Right lobe of liver (tissue), 4 donors: ENCODE measurements at regions not wholly inside any gene's neighbourhood (a gene's known extent, or its start where the extent isn't known, plus 50 kb on each side); places are given as distances from the start of the nearest gene placed in this dataset.

Experiments used
- POLR2A ChIP-seq: fragments of 450-650 bp; IDR thresholded peaks from one replicate; pipeline ENCODE4 v1.6.1; 2017; ENCODE audit warnings: antibody characterized with exemption, mild to moderate bottlenecking
- TF ChIP-seq, protein P1 (sequence below), 4 donors: fragments of 200-600 bp in 3 of 4; fragments of 450-650 bp in 1 of 4; IDR thresholded peaks; one replicate each; pipeline versions ENCODE4 v1.5.1 to v1.8.0; 2016 to 2022; ENCODE audit warnings: antibody characterized with exemption in 4 of 4, mild to moderate bottlenecking in 2 of 4
- donor health status: DM: no; HTN: no; CAD: no.
- donor health status: DM: no; HTN: no; CAD: no.
- donor health status: DM: no; HTN: yes; CAD: no.

DNA sequence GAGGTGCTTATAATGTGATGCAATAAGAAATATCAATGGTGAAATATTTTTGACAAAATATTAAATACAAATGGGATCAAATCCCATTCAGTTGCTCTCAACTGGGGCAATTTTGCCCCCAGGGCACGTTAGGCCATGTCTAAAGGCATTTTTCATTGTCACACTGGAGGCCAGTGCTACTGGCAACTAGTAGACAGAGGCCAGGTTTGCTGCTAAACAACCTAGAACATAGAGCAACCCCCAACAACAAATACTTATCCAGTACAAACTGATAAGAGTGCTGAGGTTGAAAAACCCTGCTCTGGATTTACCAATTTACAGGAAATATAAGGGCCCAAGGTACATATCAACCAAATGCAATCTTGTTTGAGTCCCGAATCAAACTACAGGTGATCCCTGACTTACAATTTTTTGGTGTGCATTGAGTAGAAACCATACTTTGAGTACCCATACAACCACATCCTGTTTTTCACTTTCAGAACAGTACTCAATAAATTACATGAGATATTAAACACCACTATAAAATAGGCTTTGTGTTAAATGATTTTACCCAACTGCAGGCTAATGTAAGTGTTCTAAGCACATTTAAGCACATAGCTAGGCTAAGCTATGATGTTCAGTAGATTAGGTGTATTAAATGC lies 237.5 kb downstream of the HNRNPD start:
- TF ChIP-seq, protein P1, sequence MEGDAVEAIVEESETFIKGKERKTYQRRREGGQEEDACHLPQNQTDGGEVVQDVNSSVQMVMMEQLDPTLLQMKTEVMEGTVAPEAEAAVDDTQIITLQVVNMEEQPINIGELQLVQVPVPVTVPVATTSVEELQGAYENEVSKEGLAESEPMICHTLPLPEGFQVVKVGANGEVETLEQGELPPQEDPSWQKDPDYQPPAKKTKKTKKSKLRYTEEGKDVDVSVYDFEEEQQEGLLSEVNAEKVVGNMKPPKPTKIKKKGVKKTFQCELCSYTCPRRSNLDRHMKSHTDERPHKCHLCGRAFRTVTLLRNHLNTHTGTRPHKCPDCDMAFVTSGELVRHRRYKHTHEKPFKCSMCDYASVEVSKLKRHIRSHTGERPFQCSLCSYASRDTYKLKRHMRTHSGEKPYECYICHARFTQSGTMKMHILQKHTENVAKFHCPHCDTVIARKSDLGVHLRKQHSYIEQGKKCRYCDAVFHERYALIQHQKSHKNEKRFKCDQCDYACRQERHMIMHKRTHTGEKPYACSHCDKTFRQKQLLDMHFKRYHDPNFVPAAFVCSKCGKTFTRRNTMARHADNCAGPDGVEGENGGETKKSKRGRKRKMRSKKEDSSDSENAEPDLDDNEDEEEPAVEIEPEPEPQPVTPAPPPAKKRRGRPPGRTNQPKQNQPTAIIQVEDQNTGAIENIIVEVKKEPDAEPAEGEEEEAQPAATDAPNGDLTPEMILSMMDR (IDR thresholded peaks at IDR 0.05) = no peak
- no peak for TF ChIP-seq POLR2A
